Thoracic aorta (tissue), 2 donors: ENCODE measurements at regions not wholly inside any gene's neighbourhood (a gene's known extent, or its start where the extent isn't known, plus 50 kb on each side); places are given as distances from the start of the nearest gene placed in this dataset.
A peak's percentile ranks its signal among the peaks of the same experiment; 100 is the strongest.

Experiments
- ATAC-seq: fragments of 150-250 bp; one replicate; pipeline ENCODE4 v1.8.0; 2017; ENCODE audit warnings: low read depth; ENCODE audit not compliant: insufficient number of reproducible peaks, low FRiP score
- DNase-seq: peaks from one replicate; pipeline ENCODE4 v3.0.0-alpha.2; 2020; ENCODE audit warnings: low spot score
- H3K27ac ChIP-seq, 2 donors: fragments of 200-600 bp; sonication (generic); 1 replicate in 1 of 2; 2 replicates in 1 of 2; pipeline ENCODE4 v1.5.1; 2016; ENCODE audit warnings: mild to moderate bottlenecking in 2 of 2, moderate library complexity in 2 of 2
- H3K27me3 ChIP-seq: fragments of 200-600 bp; sonication (generic); replicated peaks from 2 replicates; pipeline ENCODE4 v1.6.0; 2016; ENCODE audit warnings: mild to moderate bottlenecking; ENCODE audit not compliant: insufficient read depth
- H3K36me3 ChIP-seq: fragments of 200-600 bp; sonication (generic); one replicate; pipeline ENCODE4 v1.5.1; 2016
- H3K4me1 ChIP-seq, 2 donors: fragments of 200-600 bp; sonication (generic); 1 replicate in 1 of 2; 2 replicates in 1 of 2; pipeline versions ENCODE4 v1.5.1 to v1.6.0; 2016; ENCODE audit warnings: low read depth in 2 of 2, mild to moderate bottlenecking in 1 of 2; ENCODE audit not compliant: control insufficient read depth in 1 of 2
- H3K4me3 ChIP-seq: fragments of 200-600 bp; sonication (generic); 2 replicates; pipeline ENCODE4 v1.5.1; 2016; ENCODE audit warnings: mild to moderate bottlenecking
- H3K9me3 ChIP-seq: fragments of 200-600 bp; sonication (generic); 2 replicates; pipeline ENCODE4 v1.5.1; 2016
- TF ChIP-seq, protein P1 (sequence below): fragments of 200-600 bp; sonication (generic); IDR thresholded peaks from one replicate; pipeline ENCODE4 v1.5.1; 2019; ENCODE audit warnings: antibody characterized with exemption

DNA sequence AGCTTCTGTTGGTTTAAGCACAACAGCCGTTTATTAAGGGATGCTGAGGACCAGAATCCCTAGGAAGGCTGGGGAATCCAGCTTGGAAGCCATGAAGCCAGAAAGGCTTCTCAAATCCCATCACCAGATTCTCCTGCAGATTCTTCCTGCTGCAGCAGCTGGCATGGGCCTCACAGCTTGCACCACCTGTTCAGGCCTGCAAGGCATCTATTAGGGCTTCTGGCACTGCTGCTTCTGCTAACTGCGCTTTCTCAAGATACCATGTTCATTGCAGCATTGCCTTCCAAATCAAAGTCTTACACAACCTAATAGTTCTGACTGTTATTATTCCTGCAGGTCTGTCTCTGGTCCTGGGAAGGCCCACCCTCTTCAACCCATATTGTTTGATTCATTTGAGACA is 51.2 kb upstream of the ZNF366 start:
- no peaks in the 10 kb centered on the region for H3K36me3 ChIP-seq
- peaks cover 16 to 19% of the 10 kb centered on the region in 2 donors for H3K4me1 ChIP-seq
- DNase-seq: no peak
- ATAC-seq: no peak
- no peak overlapping the region for H3K4me3 ChIP-seq
- H3K27me3 ChIP-seq: no peaks in the 10 kb centered on the region
- peak overlapping the region in 1 of 2 donors; percentile 71 for H3K27ac ChIP-seq
- TF ChIP-seq, protein P1, sequence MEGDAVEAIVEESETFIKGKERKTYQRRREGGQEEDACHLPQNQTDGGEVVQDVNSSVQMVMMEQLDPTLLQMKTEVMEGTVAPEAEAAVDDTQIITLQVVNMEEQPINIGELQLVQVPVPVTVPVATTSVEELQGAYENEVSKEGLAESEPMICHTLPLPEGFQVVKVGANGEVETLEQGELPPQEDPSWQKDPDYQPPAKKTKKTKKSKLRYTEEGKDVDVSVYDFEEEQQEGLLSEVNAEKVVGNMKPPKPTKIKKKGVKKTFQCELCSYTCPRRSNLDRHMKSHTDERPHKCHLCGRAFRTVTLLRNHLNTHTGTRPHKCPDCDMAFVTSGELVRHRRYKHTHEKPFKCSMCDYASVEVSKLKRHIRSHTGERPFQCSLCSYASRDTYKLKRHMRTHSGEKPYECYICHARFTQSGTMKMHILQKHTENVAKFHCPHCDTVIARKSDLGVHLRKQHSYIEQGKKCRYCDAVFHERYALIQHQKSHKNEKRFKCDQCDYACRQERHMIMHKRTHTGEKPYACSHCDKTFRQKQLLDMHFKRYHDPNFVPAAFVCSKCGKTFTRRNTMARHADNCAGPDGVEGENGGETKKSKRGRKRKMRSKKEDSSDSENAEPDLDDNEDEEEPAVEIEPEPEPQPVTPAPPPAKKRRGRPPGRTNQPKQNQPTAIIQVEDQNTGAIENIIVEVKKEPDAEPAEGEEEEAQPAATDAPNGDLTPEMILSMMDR: no peak
- no peaks in the 10 kb centered on the region for H3K9me3 ChIP-seq

DNA sequence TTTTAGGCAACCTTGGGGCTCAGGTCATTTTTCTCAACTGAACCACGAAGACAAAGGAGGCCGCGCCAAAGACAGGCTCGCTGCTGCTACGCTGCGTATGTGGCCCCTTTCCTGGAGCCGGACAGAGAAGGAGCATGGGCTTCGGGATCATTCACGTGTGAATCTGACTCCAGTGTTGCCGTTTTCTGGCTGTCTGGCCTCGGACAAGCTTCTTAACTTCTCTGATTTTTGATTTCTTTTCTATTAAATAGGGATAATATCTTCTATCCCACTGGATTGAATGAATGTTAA is 50.8 kb upstream of the ZNF366 start:
- Histone ChIP-seq H3K27ac (peak overlapping the region in 1 of 2 donors; percentile 71), H3K27me3 (no peaks in the 10 kb centered on the region), H3K36me3 (no peaks in the 10 kb centered on the region), H3K9me3 (no peaks in the 10 kb centered on the region), H3K4me1 (peaks cover 16 to 19% of the 10 kb centered on the region in 2 donors), H3K4me3 (no peak overlapping the region)
- TF ChIP-seq, protein P1: no peak
- no peak for ATAC-seq
- no peak for DNase-seq

DNA sequence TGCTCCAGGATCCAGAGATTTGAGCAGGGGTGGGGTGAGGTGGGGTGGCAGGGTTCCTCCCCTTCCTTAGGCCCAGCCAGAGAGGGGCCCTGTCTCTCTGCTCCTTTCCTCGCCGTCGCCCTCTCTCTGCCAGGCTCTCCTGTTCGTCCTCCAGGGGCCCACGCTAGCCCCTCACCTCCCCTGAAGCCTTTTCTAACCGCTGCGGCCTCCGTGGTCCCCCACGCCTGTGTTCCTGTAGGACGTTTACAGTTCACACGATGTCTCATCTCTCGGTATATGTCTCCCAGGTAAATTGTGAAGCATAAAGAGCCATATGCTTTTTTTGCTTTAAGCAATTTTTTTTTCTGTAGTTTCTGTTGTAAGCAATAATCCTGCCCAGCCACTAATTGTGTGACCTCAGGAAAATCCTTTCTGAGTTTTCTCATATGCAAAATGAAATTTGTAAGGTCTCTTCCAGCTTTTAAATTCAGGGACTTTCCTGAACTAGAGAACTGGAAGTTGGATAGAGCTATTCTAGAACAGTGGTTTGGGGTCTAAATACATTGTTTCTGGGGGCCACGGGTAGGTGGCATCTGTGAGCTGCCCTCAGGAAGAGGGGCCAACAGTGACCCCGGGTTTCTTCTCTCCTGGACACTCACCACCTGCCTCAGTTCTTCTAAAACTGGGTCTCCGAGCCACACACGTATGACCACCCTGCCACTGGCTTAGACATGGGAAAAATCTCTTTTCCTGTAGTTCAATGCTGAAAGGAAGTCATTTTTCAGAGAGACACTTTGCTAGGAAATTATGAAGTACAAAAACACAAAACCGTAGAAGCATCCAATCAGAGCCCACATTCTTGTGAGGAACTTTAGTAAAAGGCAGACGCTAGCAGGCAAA is 50.2 kb upstream of the ZNF366 start:
- Histone ChIP-seq H3K9me3 (no peaks in the 10 kb centered on the region), H3K4me3 (peak overlapping the region; percentile 75), H3K4me1 (peaks cover 16 to 19% of the 10 kb centered on the region in 2 donors), H3K27ac (peak overlapping the region; percentile 59 to 71), H3K36me3 (no peaks in the 10 kb centered on the region), H3K27me3 (no peaks in the 10 kb centered on the region)
- ATAC-seq (no peak), DNase-seq (no peak)
- TF ChIP-seq, protein P1: no peak
